Spleen (tissue), 11 donors: ENCODE measurements at regions not wholly inside any gene's neighbourhood (a gene's known extent, or its start where the extent isn't known, plus 50 kb on each side); places are given as distances from the start of the nearest gene placed in this dataset.

ENCODE experiments used
- DNase-seq: peaks from one replicate; pipeline ENCODE4 v3.0.0-alpha.2; 2020
- H3K27ac ChIP-seq, 8 donors: fragments of 200-600 bp; sonication (generic) in 7 of 8; 1 replicate in 4 of 8; 2 replicates in 4 of 8; pipeline versions ENCODE4 v1.5.0 to v1.8.0; 2016 to 2021; ENCODE audit warnings: inconsistent platforms in 4 of 8, mild to moderate bottlenecking in 4 of 8, moderate library complexity in 1 of 8
- H3K27me3 ChIP-seq, 7 donors: fragments of 200-600 bp; sonication (generic) in 6 of 7; replicated peaks in 1 of 7; 1 replicate in 4 of 7; 2 replicates in 3 of 7; pipeline versions ENCODE4 v1.5.0 to v1.8.0; 2016 to 2021; ENCODE audit warnings: inconsistent platforms in 3 of 7, mild to moderate bottlenecking in 1 of 7
- H3K36me3 ChIP-seq, 6 donors: fragments of 200-600 bp; sonication (generic) in 5 of 6; 1 replicate in 4 of 6; 2 replicates in 2 of 6; pipeline versions ENCODE4 v1.5.0 to v1.8.0; 2016 to 2021; ENCODE audit warnings: inconsistent platforms in 2 of 6
- H3K4me1 ChIP-seq, 6 donors: fragments of 200-600 bp; sonication (generic) in 5 of 6; 1 replicate in 3 of 6; 2 replicates in 3 of 6; pipeline versions ENCODE4 v1.5.0 to v1.8.0; 2016 to 2021; ENCODE audit warnings: inconsistent platforms in 3 of 6
- H3K4me3 ChIP-seq, 8 donors: fragments of 200-600 bp; sonication (generic) in 7 of 8; 1 replicate in 4 of 8; 2 replicates in 4 of 8; pipeline versions ENCODE4 v1.5.0 to v1.8.0; 2016 to 2021; ENCODE audit warnings: inconsistent platforms in 4 of 8, mild to moderate bottlenecking in 4 of 8, moderate library complexity in 2 of 8
- H3K9me3 ChIP-seq, 8 donors: fragments of 200-600 bp; sonication (generic) in 7 of 8; 1 replicate in 4 of 8; 2 replicates in 4 of 8; pipeline versions ENCODE4 v1.5.0 to v1.8.0; 2016 to 2021; ENCODE audit warnings: inconsistent platforms in 4 of 8
- CTCF ChIP-seq, 11 experiments: fragments of 200-600 bp in 7 of 11; fragments of 450-650 bp in 4 of 11; sonication (generic) in 4 of 11; IDR thresholded peaks in 8 of 11; conservative IDR thresholded peaks in 3 of 11; 1 replicate in 7 of 11; 2 replicates in 4 of 11; pipeline versions ENCODE4 v1.4.0 to v1.8.0; 2016 to 2021; ENCODE audit warnings: antibody characterized with exemption in 11 of 11, inconsistent platforms in 4 of 11, mild to moderate bottlenecking in 1 of 11
- POLR2A ChIP-seq, 3 donors: fragments of 450-650 bp; IDR thresholded peaks; one replicate each; pipeline ENCODE4 v1.5.1; 2017; ENCODE audit warnings: antibody characterized with exemption in 3 of 3, mild to moderate bottlenecking in 1 of 3
- POLR2AphosphoS5 ChIP-seq, 3 donors: sonication (generic); formaldehyde crosslinking; IDR thresholded peaks; one replicate each; pipeline ENCODE4 v1.5.1; 2017; ENCODE audit warnings: antibody characterized with exemption in 3 of 3
- WGBS, 5 donors: extraction: QIAGEN DNeasy Blood & Tissue Kit in 3 of 5; methylation state at CpG; one replicate each; pipeline versions ENCODE4 v1.1.5 to v1.1.7; 2013 to 2018; 5-methylcytosine and 5-hydroxymethylcytosine counted together
- intact Hi-C: fragments of 100-400 bp; cut with DNase I; formaldehyde crosslinking; loops from one replicate; pipeline ENCODE4 v1.15.0; 2023; ENCODE audit warnings: low total_unique reads
- donor health status: healthy with polysubstance abuse.
- donor health status: DM: no; HTN: no; CAD: no; lungs with moderate emphysema.
- donor health status: DM: no; HTN: no; CAD: no.
- donor health status: Bipolar disorder and iron deficiency.
- donor health status: healthy.
- donor health status: DM: no; HTN: no; CAD: no.
- donor health status: DM: yes; HTN: yes; CAD: no.

GRCh38 chr17:77466140-77466539 lies 325.4 kb downstream of the SEC14L1 start:
- TF ChIP-seq POLR2AphosphoS5 (IDR thresholded peaks at IDR 0.05): no peak
- TF ChIP-seq CTCF (IDR thresholded peaks at IDR 0.05 in 8 of 11, conservative IDR thresholded peaks at IDR 0.05 in 3 of 11): no peak
- no peak for TF ChIP-seq POLR2A (IDR thresholded peaks at IDR 0.05)
- intact Hi-C loops: no loop called here
- Histone ChIP-seq H3K36me3 (peaks cover 0 to 49% (median 0%) of the 10 kb centered on the region in 6 donors), H3K27ac (peak overlapping the region; percentile 75 to 97 (median 94)), H3K27me3 (no peaks in the 10 kb centered on the region), H3K4me1 (peaks cover 77 to 100% (median 96%) of the 10 kb centered on the region in 6 donors), H3K9me3 (no peaks in the 10 kb centered on the region), H3K4me3 (peak overlapping the region in 2 of 8 donors; percentile 19 to 60)
- peak; percentile 87 for DNase-seq
- 34 to 53% (median 38%) methylated on average over 8 to 13 of the region's 13 CpGs for WGBS, 5 donors

DNA sequence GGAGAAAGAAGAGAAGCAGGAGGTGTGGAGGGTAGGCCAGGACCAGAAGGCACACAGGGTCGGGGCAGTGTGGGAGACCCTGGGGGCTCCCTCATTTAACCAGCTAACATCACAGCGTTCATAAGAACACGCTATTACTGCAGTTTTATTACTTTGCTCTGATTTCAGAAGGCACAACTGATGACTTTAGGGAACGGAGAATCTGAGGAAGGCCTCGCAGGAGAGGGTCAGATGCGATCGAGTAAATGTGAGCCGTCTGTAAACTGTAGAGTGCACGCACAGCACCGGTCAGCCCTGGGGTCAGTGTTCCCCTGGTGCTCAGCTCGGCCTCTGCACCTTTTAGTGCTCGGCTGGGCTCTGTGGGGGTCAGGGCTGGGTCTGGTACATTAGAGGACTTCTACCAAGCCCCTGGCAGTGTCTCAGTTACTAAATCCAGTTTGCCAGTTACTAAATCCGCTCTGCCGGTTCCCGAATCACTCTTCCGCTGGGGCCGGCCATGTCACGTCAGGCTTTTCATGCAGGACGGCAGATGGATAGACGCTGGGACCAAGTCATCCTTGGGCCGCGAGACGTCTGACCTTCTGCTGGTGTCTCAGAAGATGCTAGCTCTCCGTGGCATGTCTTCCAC lies 325.9 kb downstream of the SEC14L1 start:
- Histone ChIP-seq H3K4me1 (peaks cover 77 to 100% (median 96%) of the 10 kb centered on the region in 6 donors), H3K9me3 (no peaks in the 10 kb centered on the region), H3K4me3 (peak overlapping the region in 1 of 8 donors; percentile 60), H3K27ac (peak overlapping the region; percentile 75 to 97 (median 94)), H3K36me3 (peaks cover 0 to 53% (median 0%) of the 10 kb centered on the region in 6 donors), H3K27me3 (no peaks in the 10 kb centered on the region)
- DNase-seq: no peak
- intact Hi-C loops: no loop called here
- TF ChIP-seq POLR2AphosphoS5 (IDR thresholded peaks at IDR 0.05): no peak
- TF ChIP-seq CTCF (IDR thresholded peaks at IDR 0.05 in 8 of 11, conservative IDR thresholded peaks at IDR 0.05 in 3 of 11): no peak
- TF ChIP-seq POLR2A (IDR thresholded peaks at IDR 0.05): no peak
- 83 to 88% (median 85%) methylated on average over 24 of the region's 24 CpGs for WGBS, 5 donors

- intact Hi-C loops: no loop called here
- Histone ChIP-seq H3K36me3 (peaks cover 0 to 53% (median 0%) of the 10 kb centered on the region in 6 donors), H3K9me3 (no peaks in the 10 kb centered on the region), H3K4me3 (no peak overlapping the region), H3K27ac (peak overlapping the region; percentile 45 to 97 (median 94)), H3K27me3 (no peaks in the 10 kb centered on the region), H3K4me1 (peaks cover 77 to 100% (median 96%) of the 10 kb centered on the region in 6 donors)
- TF ChIP-seq POLR2A (IDR thresholded peaks at IDR 0.05) (no peak), POLR2AphosphoS5 (IDR thresholded peaks at IDR 0.05) (peak in 2 of 3 donors; percentile 30 to 55)
- no peak for DNase-seq
- 73 to 82% (median 80%) methylated on average over 20 to 25 of the region's 25 CpGs for WGBS, 5 donors
These were observed 326.8 kb downstream of the SEC14L1 start for GRCh38 chr17:77467521-77467920.

DNA sequence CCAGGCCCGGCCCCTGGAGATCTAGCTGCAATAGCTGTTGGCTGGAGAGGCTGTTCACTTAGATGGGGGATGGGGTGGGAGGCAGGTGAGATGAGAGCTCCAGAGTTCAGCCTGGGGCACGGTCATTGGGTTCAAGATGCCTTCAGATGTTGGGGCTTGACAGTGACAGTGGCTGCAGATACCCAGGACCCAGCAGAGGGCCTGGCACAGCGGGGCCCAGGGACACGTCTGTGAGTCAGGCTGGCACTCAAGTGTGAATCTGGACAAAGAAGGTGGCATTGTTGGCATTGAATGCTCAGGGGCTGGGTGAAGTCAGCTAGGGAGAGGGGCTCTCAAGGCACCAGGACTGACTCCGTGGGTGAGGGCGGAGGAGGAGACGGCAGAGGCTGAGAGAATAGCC lies 328.1 kb downstream of the SEC14L1 start:
- intact Hi-C loops: no loop called here
- Histone ChIP-seq H3K4me3 (no peak overlapping the region), H3K36me3 (peaks cover 0 to 53% (median 0%) of the 10 kb centered on the region in 6 donors), H3K9me3 (no peaks in the 10 kb centered on the region), H3K4me1 (peaks cover 77 to 100% (median 96%) of the 10 kb centered on the region in 6 donors), H3K27me3 (no peaks in the 10 kb centered on the region), H3K27ac (peak overlapping the region in 3 of 8 donors; percentile 39 to 97 (median 95))
- no peak for TF ChIP-seq POLR2AphosphoS5 (IDR thresholded peaks at IDR 0.05)
- TF ChIP-seq CTCF (IDR thresholded peaks at IDR 0.05 in 8 of 11, conservative IDR thresholded peaks at IDR 0.05 in 3 of 11): no peak
- DNase-seq: no peak
- WGBS, 5 donors: 92 to 95% (median 93%) methylated on average over 7 of the region's 7 CpGs
